BLaER1 treated with 17β-estradiol and CSF1 and Interleukin-3, amounts not matched to agents 10 nM and 100 nM (cell line): ENCODE measurements at regions not wholly inside any gene's neighbourhood (a gene's known extent, or its start where the extent isn't known, plus 50 kb on each side); places are given as distances from the start of the nearest gene placed in this dataset.
"Not testable (repeated sequence)": the region's sequence is repeated elsewhere in the genome, so short reads cannot be mapped to it uniquely, and the experiment has no call there.

Experiments used
- H3K27ac ChIP-seq, 11 experiments: shearing (Covaris generic); formaldehyde crosslinking; 2 replicates each; pipeline ENCODE4 v1.8.1; 2022
- H3K27me3 ChIP-seq, 11 experiments: shearing (Covaris generic); formaldehyde crosslinking; 2 replicates each; pipeline ENCODE4 v1.8.1; 2022
- H3K36me3 ChIP-seq, 11 experiments: shearing (Covaris generic); formaldehyde crosslinking; 2 replicates each; pipeline ENCODE4 v1.8.1; 2022
- H3K4me1 ChIP-seq, 10 experiments: shearing (Covaris generic); formaldehyde crosslinking; 2 replicates each; pipeline ENCODE4 v1.8.1; 2022
- H3K4me2 ChIP-seq, 11 experiments: shearing (Covaris generic); formaldehyde crosslinking; 2 replicates each; pipeline ENCODE4 v1.8.1; 2022
- H3K4me3 ChIP-seq, 10 experiments: shearing (Covaris generic); formaldehyde crosslinking; 2 replicates each; pipeline ENCODE4 v1.8.1; 2022
- H3K9ac ChIP-seq, 11 experiments: shearing (Covaris generic); formaldehyde crosslinking; 2 replicates each; pipeline ENCODE4 v1.8.1; 2022
- H3K9me3 ChIP-seq, 11 experiments: shearing (Covaris generic); formaldehyde crosslinking; replicated peaks in 1 of 11; 2 replicates each; pipeline ENCODE4 v1.8.1; 2022
- H4K20me1 ChIP-seq, 11 experiments: shearing (Covaris generic); formaldehyde crosslinking; 2 replicates each; pipeline ENCODE4 v1.8.1; 2022
- Cebpa-rat ChIP-seq, 11 experiments: shearing (Covaris generic); IDR thresholded peaks; 2 replicates each; pipeline ENCODE4 v1.8.1; 2022

DNA sequence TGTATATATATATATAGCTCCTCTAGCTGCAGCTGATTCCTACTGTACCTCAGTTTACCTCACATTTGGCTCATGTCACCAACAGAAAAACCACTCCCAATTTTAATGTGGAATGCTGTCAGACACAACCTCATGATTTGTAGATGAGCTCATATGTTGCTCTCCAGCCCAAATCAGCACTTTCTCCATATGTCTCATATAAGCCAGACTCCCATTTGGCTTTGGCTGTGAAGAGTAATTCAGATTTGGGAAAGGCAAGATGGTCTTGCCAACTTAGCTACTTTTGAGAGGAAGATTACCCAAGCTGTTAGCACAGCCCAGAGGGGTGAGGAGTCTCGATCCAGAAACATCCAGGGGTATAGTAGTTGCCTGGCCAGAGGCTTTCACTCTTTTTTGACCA, 342.2 kb upstream of the NT5E start:
- Histone ChIP-seq H3K9ac (no peak overlapping the region), H4K20me1 (no peaks in the 10 kb centered on the region), H3K27ac (no peak overlapping the region), H3K27me3 (no peaks in the 10 kb centered on the region), H3K4me1 (no peaks in the 10 kb centered on the region), H3K4me2 (no peak overlapping the region), H3K9me3 (no peaks in the 10 kb centered on the region), H3K4me3 (no peak overlapping the region), H3K36me3 (no peaks in the 10 kb centered on the region)
- TF ChIP-seq Cebpa-rat (IDR thresholded peaks at IDR 0.05) = no peak

DNA sequence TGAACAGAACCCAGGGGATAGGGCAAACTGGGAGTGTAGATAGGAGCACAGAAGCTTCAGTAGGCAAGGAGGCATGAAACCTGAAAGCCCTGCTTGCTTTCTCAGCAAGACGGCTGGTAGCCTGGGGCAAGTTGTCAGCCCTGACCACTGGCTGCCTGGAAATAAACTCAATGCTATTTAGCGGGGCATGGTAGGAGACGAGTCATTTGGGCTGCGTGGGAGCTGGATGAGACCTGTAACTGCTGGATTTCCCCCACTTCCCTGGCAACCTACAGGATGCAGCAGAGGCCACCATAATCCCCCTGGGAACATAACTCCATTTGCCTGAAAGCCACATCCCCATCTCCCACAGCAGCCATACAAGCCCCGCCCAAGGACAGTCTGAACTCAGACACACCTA, 332.6 kb upstream of the TBX18 start:
- Histone ChIP-seq H3K4me2 (no peak overlapping the region), H3K4me1 (no peaks in the 10 kb centered on the region), H3K9ac (no peak overlapping the region), H3K27ac (no peak overlapping the region), H3K36me3 (no peaks in the 10 kb centered on the region), H3K27me3 (no peaks in the 10 kb centered on the region), H3K9me3 (peaks cover 0 to 15% (median 7%) of the 10 kb centered on the region in 11 experiments; a peak in 11 of 22 replicates), H3K4me3 (no peak overlapping the region), H4K20me1 (no peaks in the 10 kb centered on the region)
- no peak for TF ChIP-seq Cebpa-rat (IDR thresholded peaks at IDR 0.05)

- no peak overlapping the region for H3K9ac ChIP-seq
- H3K36me3 ChIP-seq = no peaks in the 10 kb centered on the region
- H3K4me1 ChIP-seq = no peaks in the 10 kb centered on the region
- H3K27me3 ChIP-seq = no peaks in the 10 kb centered on the region
- H3K9me3 ChIP-seq = peaks cover 0 to 15% (median 7%) of the 10 kb centered on the region in 11 experiments; a peak in 10 of 22 replicates
- H3K27ac ChIP-seq = no peak overlapping the region
- H3K4me3 ChIP-seq = no peak overlapping the region
- no peaks in the 10 kb centered on the region for H4K20me1 ChIP-seq
- no peak for TF ChIP-seq Cebpa-rat (IDR thresholded peaks at IDR 0.05)
- no peak overlapping the region for H3K4me2 ChIP-seq
Observed at GRCh38 chr6:85092226-85092625, 327.8 kb upstream of the TBX18 start.

DNA sequence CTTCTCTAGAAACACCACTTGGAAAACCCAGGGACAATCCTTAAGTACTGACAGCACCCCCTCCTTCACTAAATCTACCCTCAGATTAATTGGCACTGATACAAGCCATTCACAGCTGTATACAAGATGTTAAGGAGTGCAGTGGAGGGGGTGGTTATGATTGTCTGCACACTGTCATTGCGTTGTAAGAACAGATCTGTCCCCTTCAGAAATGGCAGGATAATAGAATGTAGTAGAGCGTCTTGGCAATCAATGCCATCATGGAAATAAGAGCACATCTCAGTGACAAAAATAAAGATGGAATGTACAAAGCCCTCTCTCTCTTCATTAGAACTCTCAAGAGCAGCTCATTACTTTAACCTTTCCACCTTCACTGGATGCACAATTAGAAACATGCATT, 324.9 kb upstream of the TBX18 start:
- Histone ChIP-seq H3K27ac (no peak overlapping the region), H3K9ac (no peak overlapping the region), H3K27me3 (no peaks in the 10 kb centered on the region), H3K4me1 (no peaks in the 10 kb centered on the region), H3K36me3 (no peaks in the 10 kb centered on the region), H3K4me3 (no peak overlapping the region), H3K4me2 (no peak overlapping the region), H4K20me1 (no peaks in the 10 kb centered on the region), H3K9me3 (no peaks in the 10 kb centered on the region)
- TF ChIP-seq Cebpa-rat (IDR thresholded peaks at IDR 0.05) = no peak

GRCh38 chr6:85085875-85086274, 321.5 kb upstream of the TBX18 start:
- no peaks in the 10 kb centered on the region for H3K36me3 ChIP-seq
- H4K20me1 ChIP-seq = no peaks in the 10 kb centered on the region
- no peak overlapping the region for H3K9ac ChIP-seq
- H3K27me3 ChIP-seq = no peaks in the 10 kb centered on the region
- TF ChIP-seq Cebpa-rat (IDR thresholded peaks at IDR 0.05) = no peak
- no peak overlapping the region for H3K4me2 ChIP-seq
- H3K4me1 ChIP-seq = no peaks in the 10 kb centered on the region
- H3K4me3 ChIP-seq = no peak overlapping the region
- H3K27ac ChIP-seq = no peak overlapping the region
- no peaks in the 10 kb centered on the region for H3K9me3 ChIP-seq

DNA sequence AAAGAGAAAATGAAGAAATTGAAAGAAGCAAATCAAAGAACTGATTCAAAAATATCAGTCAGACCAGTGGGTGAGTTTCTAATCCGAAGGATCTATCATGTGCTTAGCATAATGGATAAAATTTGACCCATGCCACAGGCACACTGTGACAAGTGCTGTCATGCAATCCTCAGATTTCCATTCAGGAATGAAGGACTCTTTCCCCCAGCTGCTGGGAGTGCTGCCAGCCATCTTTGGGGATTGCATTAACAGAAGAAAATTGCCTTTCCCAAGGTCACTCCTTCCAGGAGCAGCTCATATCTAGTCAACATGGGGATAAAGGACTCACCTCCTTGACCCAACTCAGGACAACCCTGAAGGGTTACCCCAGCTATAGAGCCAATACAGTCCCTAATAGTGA, 316.7 kb upstream of the TBX18 start:
- Histone ChIP-seq H3K9me3 (no peaks in the 10 kb centered on the region), H3K36me3 (no peaks in the 10 kb centered on the region), H4K20me1 (no peaks in the 10 kb centered on the region), H3K4me1 (no peaks in the 10 kb centered on the region), H3K27ac (no peak overlapping the region), H3K27me3 (no peaks in the 10 kb centered on the region), H3K4me2 (no peak overlapping the region), H3K4me3 (no peak overlapping the region), H3K9ac (no peak overlapping the region)
- TF ChIP-seq Cebpa-rat (IDR thresholded peaks at IDR 0.05) = no peak

DNA sequence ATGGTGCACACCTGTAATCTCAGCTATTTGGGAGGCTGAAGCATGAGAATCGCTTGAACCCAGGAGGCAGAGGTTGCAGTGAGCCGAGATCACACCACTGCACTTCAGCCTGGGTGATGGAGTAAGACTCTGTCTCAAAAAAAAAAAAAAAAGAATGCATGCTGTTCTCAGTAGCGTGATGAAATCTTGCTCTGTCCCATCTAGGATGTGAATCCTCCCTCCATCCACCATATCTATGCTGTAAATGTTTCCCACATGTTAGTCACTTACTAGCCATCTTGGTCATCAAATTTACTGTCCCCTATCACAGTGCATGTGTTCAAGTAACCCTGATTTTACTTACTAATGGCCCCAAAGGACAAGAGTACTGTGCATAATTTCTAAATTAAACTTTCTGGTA, 315.4 kb upstream of the TBX18 start:
- H3K4me2 ChIP-seq = no peak overlapping the region
- no peak overlapping the region for H3K27ac ChIP-seq
- H4K20me1 ChIP-seq = no peaks in the 10 kb centered on the region
- no peak overlapping the region for H3K9ac ChIP-seq
- H3K4me3 ChIP-seq = no peak overlapping the region
- no peaks in the 10 kb centered on the region for H3K27me3 ChIP-seq
- H3K36me3 ChIP-seq = no peaks in the 10 kb centered on the region
- no peaks in the 10 kb centered on the region for H3K4me1 ChIP-seq
- TF ChIP-seq Cebpa-rat (IDR thresholded peaks at IDR 0.05) = no peak
- no peaks in the 10 kb centered on the region for H3K9me3 ChIP-seq

- Histone ChIP-seq H3K4me2 (no peak overlapping the region), H3K4me1 (no peaks in the 10 kb centered on the region), H3K36me3 (no peaks in the 10 kb centered on the region), H3K9ac (no peak overlapping the region), H3K27ac (no peak overlapping the region), H3K9me3 (no peaks in the 10 kb centered on the region), H3K4me3 (no peak overlapping the region), H3K27me3 (no peaks in the 10 kb centered on the region), H4K20me1 (no peaks in the 10 kb centered on the region)
- no peak for TF ChIP-seq Cebpa-rat (IDR thresholded peaks at IDR 0.05)
Observed at GRCh38 chr6:85078058-85078457, 313.7 kb upstream of the TBX18 start.

GRCh38 chr6:85077098-85077497, 312.7 kb upstream of the TBX18 start:
- Histone ChIP-seq H4K20me1 (no peaks in the 10 kb centered on the region), H3K4me1 (no peaks in the 10 kb centered on the region), H3K36me3 (no peaks in the 10 kb centered on the region), H3K27ac (no peak overlapping the region), H3K4me3 (no peak overlapping the region), H3K9ac (no peak overlapping the region), H3K9me3 (no peaks in the 10 kb centered on the region), H3K27me3 (no peaks in the 10 kb centered on the region), H3K4me2 (no peak overlapping the region)
- no peak for TF ChIP-seq Cebpa-rat (IDR thresholded peaks at IDR 0.05)

GRCh38 chr6:85071845-85072244, 307.4 kb upstream of the TBX18 start:
- not testable (repeated sequence) for H4K20me1 ChIP-seq, H3K9ac ChIP-seq, H3K4me1 ChIP-seq, H3K9me3 ChIP-seq, H3K4me2 ChIP-seq, H3K4me3 ChIP-seq, H3K27me3 ChIP-seq, H3K36me3 ChIP-seq, H3K27ac ChIP-seq

DNA sequence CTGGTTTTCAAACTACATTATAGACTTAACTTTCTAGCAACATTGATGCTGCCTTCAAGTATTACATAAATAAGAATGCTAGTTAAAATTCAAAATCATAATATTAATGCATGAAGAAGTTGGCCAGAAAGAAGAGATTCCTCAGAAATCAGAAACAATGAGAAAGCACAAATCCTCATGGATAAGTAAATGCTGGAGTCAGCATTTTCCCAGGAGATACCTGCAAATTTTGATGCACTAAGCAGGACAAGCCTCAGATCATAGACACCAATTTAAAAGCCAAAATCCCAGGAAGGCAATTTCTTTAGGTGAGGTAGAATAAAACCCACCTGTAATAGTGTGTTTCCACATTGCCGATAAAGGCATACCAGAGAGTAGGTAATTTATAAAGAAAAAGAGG, 305.2 kb upstream of the TBX18 start:
- H3K27me3 ChIP-seq = no peaks in the 10 kb centered on the region
- H3K4me3 ChIP-seq = no peak overlapping the region
- H3K9ac ChIP-seq = no peak overlapping the region
- H3K4me2 ChIP-seq = no peak overlapping the region
- no peaks in the 10 kb centered on the region for H4K20me1 ChIP-seq
- no peaks in the 10 kb centered on the region for H3K9me3 ChIP-seq
- no peaks in the 10 kb centered on the region for H3K4me1 ChIP-seq
- no peaks in the 10 kb centered on the region for H3K36me3 ChIP-seq
- TF ChIP-seq Cebpa-rat (IDR thresholded peaks at IDR 0.05) = no peak
- no peak overlapping the region for H3K27ac ChIP-seq
